CD4-positive, alpha-beta T cell (primary cell): ENCODE measurements at regions not wholly inside any gene's neighbourhood (a gene's known extent, or its start where the extent isn't known, plus 50 kb on each side); places are given as distances from the start of the nearest gene placed in this dataset.

ENCODE experiments used
- ATAC-seq: fragments of 200-7000 bp; cut with Tn5 transposase; one replicate; pipeline ENCODE4 v1.10.0; 2022; ENCODE audit warnings: mild to moderate bottlenecking; ENCODE audit not compliant: poor library complexity
- CTCF ChIA-PET: fragments of 350-600 bp; sonication (Branson Sonifier 250); formaldehyde crosslinking; loops from one replicate; lab custom pipeline; 2021; ENCODE audit warnings: antibody characterized with exemption, inconsistent platforms; lab: Charles Lee
- POLR2A ChIA-PET: fragments of 350-600 bp; sonication (Branson Sonifier 250); formaldehyde crosslinking; loops from one replicate; lab custom pipeline; 2021; ENCODE audit warnings: antibody characterized with exemption, inconsistent platforms; lab: Charles Lee
- DNase-seq, 14 experiments: peaks; one replicate each; pipeline ENCODE4 v3.0.0-alpha.2; 2013 to 2020; ENCODE audit warnings: mixed read lengths in 2 of 14
- H3K27ac ChIP-seq, 2 donors: one replicate each; pipeline versions ENCODE4 v1.5.1 to v1.7.0; 2013; ENCODE audit warnings: low read length in 2 of 2, low read depth in 1 of 2, mild to moderate bottlenecking in 1 of 2
- H3K27me3 ChIP-seq, 2 experiments: 1 replicate in 1 of 2; 2 replicates in 1 of 2; pipeline versions ENCODE4 v1.6.1 to v1.7.0; 2013; ENCODE audit warnings: low read length in 2 of 2, control low read depth in 1 of 2, mild to moderate bottlenecking in 1 of 2, moderate library complexity in 1 of 2; ENCODE audit not compliant: insufficient read depth in 2 of 2, control insufficient read depth in 1 of 2
- H3K36me3 ChIP-seq: one replicate; pipeline ENCODE4 v1.6.1; 2013; ENCODE audit warnings: low read length, control low read depth; ENCODE audit not compliant: insufficient read depth
- H3K4me1 ChIP-seq: one replicate; pipeline ENCODE4 v1.6.1; 2013; ENCODE audit warnings: low read length, control low read depth; ENCODE audit not compliant: insufficient read depth
- H3K4me3 ChIP-seq: one replicate; pipeline ENCODE4 v1.5.1; 2013; ENCODE audit warnings: mild to moderate bottlenecking, low read length, moderate library complexity
- H3K9me3 ChIP-seq, 2 experiments: 1 replicate in 1 of 2; 2 replicates in 1 of 2; pipeline versions ENCODE4 v1.6.1 to v1.7.0; 2013; ENCODE audit warnings: low read length in 2 of 2, mild to moderate bottlenecking in 2 of 2, control low read depth in 1 of 2, moderate library complexity in 1 of 2; ENCODE audit not compliant: control insufficient read depth in 1 of 2, insufficient read depth in 1 of 2
- H3K27ac Mint-ChIP-seq: one replicate; pipeline ENCODE4 v1.8.0; 2020; ENCODE audit warnings: mixed read lengths
- H3K27me3 Mint-ChIP-seq: one replicate; pipeline ENCODE4 v1.8.0; 2021; ENCODE audit warnings: mixed read lengths
- H3K36me3 Mint-ChIP-seq: one replicate; pipeline ENCODE4 v1.8.0; 2021; ENCODE audit warnings: low read depth, mixed read lengths
- H3K4me1 Mint-ChIP-seq: one replicate; pipeline ENCODE4 v1.8.0; 2021; ENCODE audit warnings: low read depth, mixed read lengths
- H3K4me3 Mint-ChIP-seq: one replicate; pipeline ENCODE4 v1.8.0; 2020; ENCODE audit warnings: mild to moderate bottlenecking, mixed read lengths
- H3K9me3 Mint-ChIP-seq: one replicate; pipeline ENCODE4 v1.8.0; 2020; ENCODE audit warnings: mixed read lengths
- intact Hi-C, 2 experiments: fragments of 100-400 bp; cut with DNase I in 1 of 2; cut with micrococcal nuclease in 1 of 2; formaldehyde crosslinking; loops; one replicate each; pipeline versions ENCODE4 v1.15.1 to v1.9.0; 2023 to 2025; cut with DNase I, micrococcal nuclease
- TF ChIP-seq, protein P1 (sequence below): fragments of 200-600 bp; IDR thresholded peaks from one replicate; pipeline ENCODE4 v1.8.0; 2022; ENCODE audit warnings: antibody characterized with exemption, mild to moderate bottlenecking

DNA sequence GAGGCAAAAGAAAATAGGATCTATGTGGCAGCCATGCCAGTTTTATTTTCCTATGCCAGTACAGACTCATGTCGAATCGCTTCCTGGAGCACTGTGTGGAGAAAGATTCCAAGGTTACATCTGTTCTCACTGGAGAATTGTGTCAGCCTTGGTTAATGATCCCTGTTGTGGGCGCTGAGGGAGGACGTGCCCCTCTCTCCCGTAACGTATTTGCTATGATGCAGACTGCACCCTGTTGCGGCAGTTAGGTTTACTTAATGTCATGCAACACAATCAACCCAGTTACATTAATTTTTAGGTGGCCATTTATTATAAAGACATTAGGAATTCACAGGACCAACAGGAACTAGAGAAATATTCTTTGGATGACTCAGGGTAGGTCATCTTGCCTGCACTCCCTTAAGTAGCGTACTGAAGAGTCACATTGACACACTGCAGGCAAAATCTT, 892.9 kb downstream of the EFNB2 start:
- no peak overlapping the region for H3K27ac Mint-ChIP-seq
- no peak for DNase-seq
- ATAC-seq = no peak

DNA sequence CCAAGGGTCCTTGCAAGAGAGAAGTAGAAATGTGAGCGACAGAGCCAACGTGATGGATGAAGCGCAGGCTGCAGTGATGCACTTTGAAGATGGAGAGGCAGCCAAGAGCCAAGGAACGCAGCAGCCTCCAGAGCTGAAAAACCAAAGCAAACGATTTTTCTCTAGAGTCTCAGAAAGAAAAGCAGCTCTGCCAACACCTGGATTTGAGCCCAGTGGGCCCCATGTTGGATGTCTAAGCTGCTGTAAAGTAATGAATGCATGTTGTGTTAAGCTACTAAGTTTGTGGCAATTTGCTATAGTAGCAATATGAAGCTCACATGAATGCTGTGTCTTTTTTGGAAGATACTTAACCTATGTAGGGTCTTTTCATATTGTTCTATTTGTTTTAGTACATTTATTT, 894.3 kb downstream of the EFNB2 start:
- H3K9me3 Mint-ChIP-seq = peaks cover 2% of the 10 kb centered on the region
- ATAC-seq = no peak
- intact Hi-C loops = no loop called here

More for the DNA sequence above, 892.9 kb downstream of the EFNB2 start:
- H3K27me3 Mint-ChIP-seq = no peaks in the 10 kb centered on the region
- no peaks in the 10 kb centered on the region for H3K4me1 ChIP-seq
- H3K27me3 ChIP-seq = no peaks in the 10 kb centered on the region
- H3K4me3 Mint-ChIP-seq = no peak overlapping the region
- peaks cover 5% of the 10 kb centered on the region for H3K9me3 Mint-ChIP-seq
- no peaks in the 10 kb centered on the region for H3K4me1 Mint-ChIP-seq
- ChIA-PET CTCF (no interaction called here), POLR2A (no interaction called here)
- no peaks in the 10 kb centered on the region for H3K36me3 ChIP-seq
- H3K4me3 ChIP-seq = no peak overlapping the region
- intact Hi-C loops = no loop called here
- no peak overlapping the region for H3K27ac ChIP-seq
- TF ChIP-seq, protein P1, sequence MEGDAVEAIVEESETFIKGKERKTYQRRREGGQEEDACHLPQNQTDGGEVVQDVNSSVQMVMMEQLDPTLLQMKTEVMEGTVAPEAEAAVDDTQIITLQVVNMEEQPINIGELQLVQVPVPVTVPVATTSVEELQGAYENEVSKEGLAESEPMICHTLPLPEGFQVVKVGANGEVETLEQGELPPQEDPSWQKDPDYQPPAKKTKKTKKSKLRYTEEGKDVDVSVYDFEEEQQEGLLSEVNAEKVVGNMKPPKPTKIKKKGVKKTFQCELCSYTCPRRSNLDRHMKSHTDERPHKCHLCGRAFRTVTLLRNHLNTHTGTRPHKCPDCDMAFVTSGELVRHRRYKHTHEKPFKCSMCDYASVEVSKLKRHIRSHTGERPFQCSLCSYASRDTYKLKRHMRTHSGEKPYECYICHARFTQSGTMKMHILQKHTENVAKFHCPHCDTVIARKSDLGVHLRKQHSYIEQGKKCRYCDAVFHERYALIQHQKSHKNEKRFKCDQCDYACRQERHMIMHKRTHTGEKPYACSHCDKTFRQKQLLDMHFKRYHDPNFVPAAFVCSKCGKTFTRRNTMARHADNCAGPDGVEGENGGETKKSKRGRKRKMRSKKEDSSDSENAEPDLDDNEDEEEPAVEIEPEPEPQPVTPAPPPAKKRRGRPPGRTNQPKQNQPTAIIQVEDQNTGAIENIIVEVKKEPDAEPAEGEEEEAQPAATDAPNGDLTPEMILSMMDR = no peak
- H3K9me3 ChIP-seq = peaks cover 0 to 3% of the 10 kb centered on the region in 2 experiments
- no peaks in the 10 kb centered on the region for H3K36me3 Mint-ChIP-seq

DNA sequence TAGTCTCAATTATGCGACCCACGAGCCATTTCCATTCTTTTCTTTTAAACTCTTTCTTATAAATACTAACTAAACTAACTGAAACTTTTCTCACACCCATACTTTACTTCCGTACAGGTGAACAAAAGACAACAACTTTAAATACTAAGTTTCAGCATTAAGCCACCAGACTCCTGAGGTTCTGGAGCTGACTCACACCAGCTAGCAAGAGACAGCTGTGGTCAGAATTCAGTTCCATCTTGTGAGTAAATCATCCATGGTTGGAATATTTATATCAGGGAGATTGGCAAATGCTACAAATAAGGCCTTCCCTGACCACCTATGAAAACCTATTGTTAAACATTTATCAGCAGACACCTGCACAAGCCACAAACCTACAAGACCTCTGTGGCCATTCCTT, 897.0 kb downstream of the EFNB2 start:
- Histone ChIP-seq H3K36me3 (no peaks in the 10 kb centered on the region), H3K27me3 (no peaks in the 10 kb centered on the region), H3K9me3 (peaks cover 0 to 3% of the 10 kb centered on the region in 2 experiments), H3K4me1 (no peaks in the 10 kb centered on the region), H3K4me3 (no peak overlapping the region), H3K27ac (no peak overlapping the region)
- intact Hi-C loops = no loop called here
- H3K27me3 Mint-ChIP-seq = no peaks in the 10 kb centered on the region
- CTCF ChIA-PET = no interaction called here
- no peak for ATAC-seq
- POLR2A ChIA-PET = no interaction called here
- H3K4me3 Mint-ChIP-seq = no peak overlapping the region
- no peaks in the 10 kb centered on the region for H3K9me3 Mint-ChIP-seq
- no peaks in the 10 kb centered on the region for H3K36me3 Mint-ChIP-seq
- H3K4me1 Mint-ChIP-seq = no peaks in the 10 kb centered on the region
- no peak overlapping the region for H3K27ac Mint-ChIP-seq
- TF ChIP-seq, protein P1 = no peak
- no peak for DNase-seq

More for the DNA sequence above, 894.3 kb downstream of the EFNB2 start:
- CTCF ChIA-PET = no interaction called here
- H3K27me3 Mint-ChIP-seq = no peaks in the 10 kb centered on the region
- POLR2A ChIA-PET = no interaction called here
- H3K27ac Mint-ChIP-seq = no peak overlapping the region
- Histone ChIP-seq H3K4me3 (no peak overlapping the region), H3K4me1 (no peaks in the 10 kb centered on the region), H3K9me3 (peaks cover 0 to 3% of the 10 kb centered on the region in 2 experiments), H3K36me3 (no peaks in the 10 kb centered on the region), H3K27ac (no peak overlapping the region), H3K27me3 (no peaks in the 10 kb centered on the region)
- no peaks in the 10 kb centered on the region for H3K4me1 Mint-ChIP-seq
- H3K36me3 Mint-ChIP-seq = no peaks in the 10 kb centered on the region
- DNase-seq = no peak
- TF ChIP-seq, protein P1 = no peak
- no peak overlapping the region for H3K4me3 Mint-ChIP-seq
